Mucosa of descending colon (tissue), 3 donors: ENCODE measurements at regions not wholly inside any gene's neighbourhood (a gene's known extent, or its start where the extent isn't known, plus 50 kb on each side); places are given as distances from the start of the nearest gene placed in this dataset.

ENCODE experiments used
- ATAC-seq: fragments of 200-7000 bp; cut with Tn5 transposase; one replicate; pipeline ENCODE4 v1.9.1; 2020; ENCODE audit warnings: mild to moderate bottlenecking, moderate library complexity
- DNase-seq, 3 donors: peaks; one replicate each; pipeline ENCODE4 v3.0.0-alpha.2; 2020
- H3K36me3 ChIP-seq: fragments of 200-600 bp; one replicate; pipeline ENCODE4 v1.8.0; 2021; ENCODE audit warnings: low read depth, mild to moderate bottlenecking
- H3K4me1 ChIP-seq: fragments of 200-600 bp; one replicate; pipeline ENCODE4 v1.8.0; 2021; ENCODE audit warnings: low read depth, mild to moderate bottlenecking
- H3K4me3 ChIP-seq: fragments of 200-600 bp; one replicate; pipeline ENCODE4 v1.8.0; 2021; ENCODE audit warnings: mild to moderate bottlenecking
- H3K9me3 ChIP-seq: fragments of 200-600 bp; one replicate; pipeline ENCODE4 v1.8.0; 2021; ENCODE audit warnings: mild to moderate bottlenecking
- intact Hi-C, 2 donors: fragments of 100-400 bp; cut with DNase I in 1 of 2; cut with micrococcal nuclease in 1 of 2; formaldehyde crosslinking; loops; one replicate each; pipeline versions ENCODE4 v1.11.0 to v1.11.1; 2022; cut with DNase I, micrococcal nuclease
- TF ChIP-seq, protein P1 (sequence below): fragments of 200-600 bp; IDR thresholded peaks from one replicate; pipeline ENCODE4 v1.8.0; 2022; ENCODE audit warnings: antibody characterized with exemption, mild to moderate bottlenecking
- donor health status: DM: no; HTN: no; CAD: no; lungs with moderate emphysema.
- donor health status: DM: no; HTN: no; CAD: no.
- donor health status: DM: no; HTN: yes; CAD: no.

DNA sequence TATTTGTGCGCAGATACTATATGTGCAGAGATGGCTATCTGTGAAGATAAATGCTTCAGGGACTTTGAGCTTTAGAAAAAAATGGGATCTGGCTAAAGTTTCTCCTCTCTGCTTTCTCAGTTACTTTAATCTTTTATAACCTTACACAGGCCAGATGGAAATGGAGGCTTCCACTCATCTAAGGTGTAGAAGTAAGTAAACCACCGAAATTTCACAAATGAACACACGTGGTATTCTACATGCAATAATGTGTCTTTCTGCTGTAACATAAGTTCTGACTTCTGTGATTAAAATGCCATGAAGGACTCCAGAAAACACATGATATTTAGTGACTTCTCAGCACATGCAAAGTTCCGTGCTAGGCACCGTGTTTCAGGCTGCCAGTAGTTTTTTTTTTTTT, 99.1 kb upstream of the FOXN3 start:
- Histone ChIP-seq H3K4me3 (no peak overlapping the region), H3K36me3 (no peaks in the 10 kb centered on the region), H3K9me3 (no peaks in the 10 kb centered on the region), H3K4me1 (no peaks in the 10 kb centered on the region)
- intact Hi-C loops, result no loop called here
- no peak for ATAC-seq
- TF ChIP-seq, protein P1, sequence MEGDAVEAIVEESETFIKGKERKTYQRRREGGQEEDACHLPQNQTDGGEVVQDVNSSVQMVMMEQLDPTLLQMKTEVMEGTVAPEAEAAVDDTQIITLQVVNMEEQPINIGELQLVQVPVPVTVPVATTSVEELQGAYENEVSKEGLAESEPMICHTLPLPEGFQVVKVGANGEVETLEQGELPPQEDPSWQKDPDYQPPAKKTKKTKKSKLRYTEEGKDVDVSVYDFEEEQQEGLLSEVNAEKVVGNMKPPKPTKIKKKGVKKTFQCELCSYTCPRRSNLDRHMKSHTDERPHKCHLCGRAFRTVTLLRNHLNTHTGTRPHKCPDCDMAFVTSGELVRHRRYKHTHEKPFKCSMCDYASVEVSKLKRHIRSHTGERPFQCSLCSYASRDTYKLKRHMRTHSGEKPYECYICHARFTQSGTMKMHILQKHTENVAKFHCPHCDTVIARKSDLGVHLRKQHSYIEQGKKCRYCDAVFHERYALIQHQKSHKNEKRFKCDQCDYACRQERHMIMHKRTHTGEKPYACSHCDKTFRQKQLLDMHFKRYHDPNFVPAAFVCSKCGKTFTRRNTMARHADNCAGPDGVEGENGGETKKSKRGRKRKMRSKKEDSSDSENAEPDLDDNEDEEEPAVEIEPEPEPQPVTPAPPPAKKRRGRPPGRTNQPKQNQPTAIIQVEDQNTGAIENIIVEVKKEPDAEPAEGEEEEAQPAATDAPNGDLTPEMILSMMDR, result no peak
- DNase-seq, result no peak

DNA sequence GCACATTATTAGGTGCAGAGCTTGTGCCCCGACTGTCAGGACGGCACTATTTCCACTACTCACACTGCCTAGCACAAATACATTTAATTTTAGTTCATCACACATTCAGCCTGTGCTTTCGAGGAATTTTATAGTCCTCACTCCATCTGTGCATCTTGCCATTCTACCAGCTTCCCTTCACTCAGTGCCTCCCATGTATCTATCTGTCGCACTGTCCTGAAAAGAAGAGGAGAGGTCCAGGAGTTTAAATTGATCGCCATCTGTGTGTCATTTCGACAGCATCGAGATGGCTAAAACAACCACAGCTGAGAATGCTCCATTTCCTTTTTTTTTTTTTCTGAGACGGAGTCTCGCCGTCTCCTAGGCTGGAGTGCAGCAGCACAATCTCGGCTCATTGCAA, 97.6 kb upstream of the FOXN3 start:
- H3K36me3 ChIP-seq, result no peaks in the 10 kb centered on the region
- DNase-seq, result no peak
- intact Hi-C loops, result no loop called here
- no peak for ATAC-seq
- no peaks in the 10 kb centered on the region for H3K9me3 ChIP-seq
- TF ChIP-seq, protein P1, result no peak
- no peak overlapping the region for H3K4me3 ChIP-seq
- no peaks in the 10 kb centered on the region for H3K4me1 ChIP-seq

- Histone ChIP-seq H3K36me3 (no peaks in the 10 kb centered on the region), H3K4me1 (no peaks in the 10 kb centered on the region), H3K4me3 (no peak overlapping the region), H3K9me3 (no peaks in the 10 kb centered on the region)
- intact Hi-C loops, result no loop called here
- TF ChIP-seq, protein P1, result no peak
- ATAC-seq (no peak), DNase-seq (no peak)
Measured at GRCh38 chr14:89509891-89510290, 92.9 kb upstream of the FOXN3 start.

DNA sequence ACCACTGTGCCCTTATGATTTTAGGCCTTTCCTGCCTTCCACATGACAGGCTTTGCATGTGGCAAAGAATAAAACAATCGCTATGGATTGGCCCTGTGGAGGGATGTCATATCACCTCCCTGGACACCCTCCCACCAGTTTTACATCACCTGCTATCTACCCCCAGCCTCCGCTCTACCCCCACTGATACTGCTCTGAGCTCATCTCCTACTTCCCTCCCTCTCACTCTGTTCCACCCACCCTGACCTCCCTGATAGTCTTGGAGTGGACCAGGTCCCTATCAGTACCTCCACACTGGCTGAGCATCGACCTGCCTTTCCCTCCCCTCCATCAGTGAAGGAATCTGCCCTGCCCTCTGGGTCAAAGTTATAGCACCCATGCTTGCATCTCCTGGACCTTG, 91.8 kb upstream of the FOXN3 start:
- Histone ChIP-seq H3K4me3 (no peak overlapping the region), H3K9me3 (no peaks in the 10 kb centered on the region), H3K4me1 (no peaks in the 10 kb centered on the region), H3K36me3 (no peaks in the 10 kb centered on the region)
- TF ChIP-seq, protein P1, result no peak
- DNase-seq (no peak), ATAC-seq (no peak)
- intact Hi-C loops, result no loop called here

- ATAC-seq (peak; percentile 53), DNase-seq (no peak)
- intact Hi-C loops, result no loop called here
Measured at GRCh38 chr14:89507926-89508460, 91.0 kb upstream of the FOXN3 start.

More at GRCh38 chr14:89507926-89508460, 91.0 kb upstream of the FOXN3 start:
- Histone ChIP-seq H3K4me1 (no peaks in the 10 kb centered on the region), H3K36me3 (no peaks in the 10 kb centered on the region), H3K4me3 (no peak overlapping the region), H3K9me3 (no peaks in the 10 kb centered on the region)
- TF ChIP-seq, protein P1, result no peak
